GM18511 (cell line): ENCODE measurements at regions not wholly inside any gene's neighbourhood (a gene's known extent, or its start where the extent isn't known, plus 50 kb on each side); places are given as distances from the start of the nearest gene placed in this dataset.

Experiments used
- ATAC-seq: cut with Tn5 transposase; IDR thresholded peaks from one replicate; pipeline ENCODE4 v1.9.1; 2021; ENCODE audit warnings: mild to moderate bottlenecking, moderate library complexity; ENCODE audit not compliant: unreplicated experiment

DNA sequence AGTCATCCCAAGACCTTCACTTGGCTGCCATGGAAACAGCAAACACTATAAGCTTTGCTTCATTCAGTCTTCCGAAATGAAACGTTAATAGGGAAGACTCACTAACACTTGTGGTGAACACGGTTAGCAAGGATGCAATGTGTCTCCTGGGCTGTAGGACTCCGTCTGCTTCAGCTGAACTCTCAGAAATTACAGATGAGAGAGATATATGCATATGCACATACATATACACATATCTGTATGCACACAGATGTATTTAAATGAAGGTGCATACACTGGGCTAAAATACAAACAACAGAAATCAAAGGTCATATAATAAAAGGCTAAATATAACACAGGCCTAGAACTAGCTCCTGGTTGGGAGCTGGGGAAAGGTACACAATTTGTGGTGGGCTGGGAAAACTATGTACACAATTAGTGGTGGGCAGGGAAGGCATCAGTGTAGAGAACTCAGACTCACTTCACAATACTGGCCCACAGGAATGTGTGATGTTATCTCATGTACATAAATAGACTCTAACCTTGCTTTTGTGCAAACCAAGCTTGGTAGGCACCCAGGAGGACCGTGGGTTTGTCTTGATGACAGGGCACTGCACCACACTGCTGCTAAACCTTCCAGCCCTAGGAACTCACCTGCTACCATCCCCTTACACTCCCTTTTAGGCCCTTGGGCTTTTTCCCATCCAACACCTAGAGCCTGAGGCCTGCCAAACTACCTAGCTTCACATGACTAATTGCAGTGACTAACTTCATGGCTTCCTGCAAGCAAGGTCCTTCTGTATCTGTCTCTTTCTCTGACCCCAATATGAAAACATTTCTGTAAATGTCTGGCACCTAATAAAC lies 873.1 kb downstream of the NSUN3 start:
- no peak for ATAC-seq

DNA sequence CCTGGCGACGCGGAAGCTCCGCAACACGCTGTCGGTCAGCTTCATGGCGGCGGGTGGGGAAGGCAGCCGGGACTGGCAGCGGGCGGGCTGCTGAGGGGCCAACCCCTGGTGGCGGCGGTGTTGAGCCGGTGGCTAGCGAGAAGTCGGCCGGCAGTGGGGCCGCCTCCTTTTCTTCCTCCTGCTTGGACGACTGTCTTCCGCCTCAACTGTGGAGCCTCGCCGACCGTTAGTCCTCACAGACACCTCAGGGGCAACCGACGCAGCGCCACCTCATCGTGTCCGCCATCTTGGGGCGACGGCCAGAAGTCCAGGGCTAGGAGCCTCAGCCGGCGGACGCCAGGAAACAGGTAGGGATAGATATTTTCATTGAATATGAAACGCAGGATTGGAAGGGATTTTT lies 875.1 kb downstream of the NSUN3 start:
- ATAC-seq = no peak

DNA sequence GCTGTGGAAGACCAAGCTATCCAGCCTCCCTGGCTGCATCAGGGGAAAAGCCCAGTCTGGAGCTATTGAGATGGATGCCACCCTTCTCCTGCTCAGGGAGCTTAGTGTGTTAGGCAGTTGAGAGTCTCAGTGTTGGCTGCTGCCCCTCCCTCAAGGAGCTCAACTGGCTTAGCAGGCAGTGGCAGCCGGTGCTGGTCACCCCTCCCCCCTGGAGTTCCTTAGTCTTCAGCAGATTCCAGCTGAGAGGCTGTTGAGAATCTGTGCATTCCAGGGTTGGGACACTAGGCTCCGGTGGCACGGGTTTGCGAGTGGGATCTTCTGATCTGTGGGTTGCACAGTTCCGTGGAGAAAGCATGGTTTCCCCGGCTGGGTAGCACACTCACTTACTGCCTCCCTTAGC lies 883.8 kb downstream of the NSUN3 start:
- ATAC-seq = no peak

DNA sequence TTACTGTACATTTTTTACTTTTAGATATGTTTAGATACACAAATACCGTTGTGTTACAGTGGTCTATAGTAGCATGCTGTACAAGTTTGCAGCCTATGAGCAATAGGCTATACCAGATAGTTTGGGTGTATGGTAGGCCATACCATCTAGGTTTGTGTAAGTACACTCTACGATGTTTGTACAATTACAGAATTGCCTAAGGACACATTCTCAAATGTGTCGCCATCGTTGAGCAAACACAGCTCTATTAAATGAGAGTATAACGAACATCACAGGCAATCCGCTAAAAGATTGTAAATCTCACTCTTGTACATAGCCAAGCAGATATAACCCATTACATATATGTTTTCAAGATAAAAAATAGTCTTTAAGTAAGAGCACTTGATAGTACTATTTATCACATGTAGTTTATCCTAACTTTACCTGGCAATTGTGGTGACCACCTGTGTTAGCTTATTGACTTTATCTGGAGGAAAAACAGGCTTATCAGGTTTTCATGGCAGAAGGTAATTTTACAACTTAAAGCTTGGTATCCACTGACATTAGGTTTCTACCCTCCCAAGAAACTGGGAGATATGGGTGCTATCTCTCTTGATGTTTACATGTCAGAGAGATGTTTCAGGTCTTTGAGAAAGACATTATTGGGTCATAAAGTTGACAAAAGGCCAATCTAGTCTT lies 898.7 kb downstream of the NSUN3 start:
- ATAC-seq = no peak

DNA sequence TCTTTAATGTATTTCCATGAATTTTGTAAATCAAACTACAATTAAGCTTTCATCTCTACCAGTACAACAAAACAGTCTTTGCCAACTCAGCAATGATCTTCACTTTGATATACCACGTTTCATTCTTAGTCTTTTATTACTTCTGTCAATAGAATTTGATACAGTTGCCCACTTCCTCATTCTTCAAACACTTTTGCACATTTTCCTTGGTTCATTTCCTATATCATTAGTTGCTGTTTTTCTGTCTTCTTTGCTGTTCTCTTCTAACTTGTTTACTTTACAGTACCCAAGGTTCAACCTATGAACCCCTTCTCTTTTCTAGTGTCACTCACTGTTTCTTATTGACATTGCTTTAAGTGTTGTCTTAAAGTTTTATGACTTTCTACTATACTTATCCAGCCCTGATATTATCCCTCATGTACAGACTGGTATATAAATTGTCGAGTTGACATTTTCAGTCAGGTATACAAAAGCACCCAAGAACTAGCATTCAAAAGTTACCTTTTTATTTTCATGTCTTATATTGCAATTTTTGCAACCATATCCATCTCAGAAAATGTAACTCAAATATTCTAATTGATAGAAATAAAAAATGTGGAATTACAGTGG lies 903.1 kb downstream of the NSUN3 start:
- no peak for ATAC-seq

DNA sequence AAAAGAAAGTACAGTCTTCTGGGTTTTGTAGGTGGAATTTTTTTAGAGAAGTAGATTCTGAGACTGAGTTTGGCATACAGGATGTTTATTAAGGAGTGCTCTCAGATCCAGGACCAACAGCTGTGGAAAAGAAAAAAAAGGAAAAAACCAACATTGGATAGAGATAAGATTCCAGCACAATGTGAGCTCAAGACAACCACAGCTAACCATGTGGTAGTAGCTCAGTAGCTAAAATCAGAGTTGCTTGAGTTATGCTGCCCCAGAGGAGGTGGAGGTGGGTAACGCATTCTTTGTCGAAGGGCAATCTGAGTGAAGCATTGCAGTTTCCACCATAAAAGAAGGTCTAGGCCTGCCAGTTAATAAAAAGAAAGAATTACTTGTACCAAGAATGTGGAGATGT lies 904.3 kb downstream of the NSUN3 start:
- no peak for ATAC-seq

DNA sequence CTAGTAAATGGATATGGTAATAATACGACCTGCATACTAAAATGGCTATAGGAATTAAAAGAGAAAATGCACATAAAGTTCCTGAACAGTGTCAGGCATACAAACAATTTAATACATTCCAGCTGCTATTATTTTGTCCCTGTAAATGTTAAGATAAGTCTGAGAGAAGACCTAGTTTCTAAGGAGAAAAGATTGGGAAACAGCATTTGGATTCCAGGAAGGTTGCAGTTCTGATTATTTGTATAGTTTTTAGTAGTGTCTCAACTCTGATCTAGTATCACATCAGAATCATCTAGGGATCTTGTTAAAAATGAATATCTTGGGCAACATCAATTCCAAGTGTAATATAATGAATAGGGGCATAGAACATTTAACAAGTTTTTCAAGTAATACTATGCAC lies 905.7 kb downstream of the NSUN3 start:
- no peak for ATAC-seq

DNA sequence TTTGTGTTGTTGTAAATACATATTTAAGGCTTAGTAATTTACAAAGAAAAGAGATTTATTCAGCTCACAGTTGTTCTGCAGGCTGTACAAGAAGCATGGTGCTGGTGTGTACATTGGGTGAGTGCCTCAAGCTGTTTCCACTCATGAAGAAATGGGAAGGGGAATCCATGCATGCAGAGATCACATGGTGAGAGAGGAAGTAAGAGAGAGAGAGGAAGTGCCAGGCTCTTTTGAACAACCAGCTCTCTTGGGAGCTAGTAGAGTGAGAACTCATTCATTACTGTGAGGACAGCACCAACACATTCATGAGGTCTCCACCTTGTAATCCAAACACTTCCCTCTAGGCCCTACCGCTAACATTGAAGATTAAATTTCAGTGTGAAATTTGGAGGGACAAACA lies 909.2 kb downstream of the NSUN3 start:
- no peak for ATAC-seq

DNA sequence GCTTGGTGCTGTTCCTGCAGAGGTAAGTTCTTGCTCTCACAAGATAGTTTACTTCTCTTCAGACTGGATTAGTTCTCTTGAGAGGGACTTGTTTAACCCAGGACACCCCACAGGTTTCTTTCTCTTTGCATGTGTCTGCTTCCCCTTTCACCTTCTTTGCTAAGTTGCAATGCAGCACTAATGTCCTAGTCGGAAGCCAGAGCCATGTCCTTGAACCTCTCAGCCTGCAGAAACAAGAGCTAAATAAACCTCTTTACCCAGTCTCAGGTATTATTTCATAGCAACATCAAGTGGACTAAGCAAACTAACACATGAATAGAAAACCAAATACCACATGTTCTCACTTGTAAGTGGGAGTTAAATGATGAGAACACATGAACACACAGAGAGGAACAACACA lies 915.2 kb downstream of the NSUN3 start:
- no peak for ATAC-seq

DNA sequence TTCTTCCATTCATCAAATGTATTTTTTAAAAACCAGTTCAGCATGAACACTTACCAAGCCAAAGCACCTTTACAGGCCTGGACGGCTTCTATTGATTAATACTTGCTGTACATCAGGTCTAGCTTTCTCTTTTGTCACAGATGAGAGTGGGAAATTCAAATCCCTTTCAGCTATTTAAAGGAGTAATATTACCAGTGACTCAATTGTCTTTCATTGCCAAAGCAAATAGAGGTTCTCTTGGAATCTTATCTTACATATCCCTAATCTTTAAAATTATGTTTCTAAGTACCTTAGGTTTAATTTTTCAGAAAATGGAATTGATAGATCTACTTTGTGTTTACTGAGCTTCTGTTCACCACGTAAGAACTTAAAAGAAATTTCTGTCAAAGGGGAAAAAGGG lies 922.9 kb downstream of the NSUN3 start:
- no peak for ATAC-seq

DNA sequence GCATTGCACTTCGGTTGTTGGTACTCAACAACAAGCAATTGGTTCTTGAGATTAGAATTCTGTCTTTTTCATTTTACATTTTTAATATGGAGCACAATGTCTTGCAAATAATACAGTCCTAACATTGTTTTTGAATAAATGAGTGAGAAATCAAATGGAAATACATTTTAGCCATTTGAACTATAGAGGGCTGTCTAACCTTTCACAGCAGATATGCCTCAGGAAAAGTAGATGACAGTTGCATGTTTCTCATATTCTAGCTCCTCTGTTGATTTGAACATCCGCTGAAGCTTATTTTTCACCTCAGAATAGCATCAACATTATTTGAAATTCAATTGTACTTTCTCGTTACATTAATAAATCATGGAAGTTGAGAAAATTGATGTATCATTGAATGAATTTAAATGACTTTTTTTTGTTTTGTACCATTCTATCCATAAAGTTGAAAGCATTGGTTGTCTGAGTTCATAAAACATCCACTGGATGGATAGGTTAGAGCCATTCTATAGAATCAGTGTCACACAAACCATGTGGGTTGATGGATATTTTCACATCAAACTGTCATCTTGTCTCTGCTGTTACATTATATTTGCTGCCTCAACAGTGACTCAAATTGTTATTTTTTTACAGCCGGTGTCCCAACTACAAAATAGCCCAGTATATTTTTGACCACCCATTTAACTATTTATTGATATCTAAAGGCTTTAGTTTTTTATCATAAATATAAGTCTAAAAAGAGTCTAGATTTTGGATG lies 928.3 kb downstream of the NSUN3 start:
- ATAC-seq = no peak

DNA sequence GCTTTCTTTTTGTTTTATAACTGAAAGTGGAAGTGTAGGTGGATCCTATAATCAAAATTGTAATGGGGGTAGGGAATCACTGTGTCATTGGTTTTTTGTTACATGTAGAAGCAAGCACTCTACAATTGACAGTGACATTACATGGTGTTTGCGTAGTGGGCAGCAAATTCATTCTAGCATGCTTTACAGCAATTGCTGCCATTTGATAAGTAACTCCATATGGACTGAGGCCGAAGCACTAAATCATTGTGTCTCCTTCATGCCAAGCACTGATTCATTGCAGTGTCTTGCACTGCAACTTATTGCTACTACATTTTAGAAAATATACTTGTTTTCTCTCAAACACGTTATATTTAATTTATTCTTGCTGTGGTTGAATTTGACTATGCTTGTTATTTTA lies 933.9 kb downstream of the NSUN3 start:
- ATAC-seq = no peak

DNA sequence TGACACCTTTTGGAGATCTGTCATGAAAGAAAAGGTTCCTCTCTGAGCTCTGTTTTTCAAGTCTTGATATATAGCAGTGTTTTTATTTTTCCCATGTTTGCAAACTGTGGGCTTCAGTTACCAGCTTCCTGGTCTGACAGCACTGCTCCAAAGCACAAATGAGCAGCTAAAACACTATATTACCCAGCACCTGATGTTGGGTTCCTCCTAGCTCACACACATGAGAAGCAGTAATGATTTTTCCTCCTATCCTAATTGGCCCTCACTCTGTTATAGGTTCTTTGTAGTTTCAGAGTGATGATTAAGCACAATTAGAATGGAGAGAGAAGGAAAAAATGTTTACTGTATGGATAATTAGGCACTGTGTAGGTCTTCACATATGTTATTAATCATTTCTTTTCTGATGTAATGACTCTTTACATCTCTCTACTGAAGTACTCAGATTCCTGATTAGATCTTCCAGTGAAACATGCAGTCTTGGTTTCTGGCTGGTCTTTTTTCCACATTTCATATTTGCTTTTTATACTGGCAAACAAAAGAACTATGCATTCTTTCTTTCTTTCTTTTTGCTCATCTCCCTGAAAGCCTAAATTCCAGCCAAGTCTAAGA lies 939.7 kb downstream of the NSUN3 start:
- ATAC-seq = no peak

DNA sequence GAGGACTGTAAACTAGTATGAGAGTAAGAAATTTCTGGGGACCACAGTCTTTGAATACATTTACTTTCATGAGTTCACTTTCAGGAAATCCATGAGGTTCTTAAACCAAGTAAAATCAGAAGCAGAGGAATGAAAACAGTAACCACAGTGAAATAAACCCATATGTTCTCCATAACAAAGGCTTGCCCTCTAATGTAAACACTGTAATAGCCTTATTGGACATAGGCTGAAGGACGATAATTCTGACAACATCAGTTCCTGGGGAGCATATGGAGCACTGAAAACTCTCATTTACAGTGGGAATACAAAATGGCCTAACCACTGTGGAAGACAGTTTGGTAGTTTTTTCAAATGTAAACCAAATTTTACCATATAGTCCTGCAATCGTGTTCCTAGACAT lies 965.8 kb downstream of the NSUN3 start:
- no peak for ATAC-seq

DNA sequence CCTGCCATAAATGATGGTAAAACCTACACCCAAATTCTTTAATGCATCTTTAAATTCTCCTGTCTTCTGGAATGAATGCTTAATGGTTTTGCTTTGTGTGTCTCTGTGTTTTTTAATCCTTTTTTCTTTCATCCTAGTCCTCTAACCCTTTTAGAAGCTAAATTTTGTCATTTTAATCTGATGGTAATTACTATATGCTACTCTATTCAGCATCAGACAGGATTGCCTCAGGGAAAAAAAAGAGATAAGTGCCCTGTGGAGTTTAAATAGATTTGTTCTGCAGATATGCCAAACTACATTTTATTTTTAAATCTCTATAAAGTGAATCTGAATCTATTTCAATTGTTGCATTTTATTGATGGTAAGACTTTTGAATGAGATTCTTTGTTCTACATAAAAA lies 966.8 kb downstream of the NSUN3 start:
- ATAC-seq = no peak

DNA sequence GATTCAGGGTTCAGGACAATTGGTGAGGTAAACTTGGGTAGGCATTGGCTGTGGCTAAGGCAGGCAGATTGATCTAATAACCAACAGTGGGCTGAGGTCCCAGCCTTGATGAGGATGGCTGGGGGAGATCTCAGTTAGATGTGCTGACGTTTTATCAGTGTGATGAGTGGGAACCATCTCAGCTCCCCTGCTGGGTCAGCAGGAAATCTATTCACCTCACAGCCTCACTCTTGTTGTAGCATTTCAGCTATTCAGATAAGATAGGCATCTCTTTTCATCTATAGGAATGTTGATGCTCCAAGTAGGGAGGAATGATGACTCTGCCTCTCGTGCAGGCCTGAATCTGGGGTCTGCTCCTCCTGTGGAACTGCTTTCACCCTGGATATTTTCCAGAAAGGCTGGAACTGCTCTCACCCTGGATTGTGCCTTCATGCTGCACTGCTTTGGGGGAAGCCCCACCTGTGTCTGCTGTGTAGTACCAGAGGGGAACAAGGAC lies 973.7 kb downstream of the NSUN3 start:
- ATAC-seq = no peak

DNA sequence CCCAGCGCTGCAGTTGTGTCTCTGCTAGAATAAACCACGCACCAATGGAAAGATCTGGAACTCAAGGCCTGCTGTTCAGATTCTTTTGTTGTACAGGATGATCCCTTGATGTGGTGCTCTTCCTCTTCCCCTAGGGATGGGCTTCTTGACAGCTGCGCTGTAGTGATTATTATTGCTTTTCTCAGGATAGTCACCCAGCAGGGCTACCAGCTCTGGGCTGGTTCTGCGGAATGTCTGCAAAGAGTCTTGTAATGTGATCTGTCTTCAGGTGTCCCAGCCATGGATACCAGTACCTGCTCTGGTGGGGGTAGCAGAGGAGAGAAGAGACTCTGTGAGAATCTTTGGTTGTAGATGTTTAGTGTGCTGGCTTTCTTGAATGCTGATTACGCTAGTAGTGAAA lies 974.2 kb downstream of the NSUN3 start:
- no peak for ATAC-seq

DNA sequence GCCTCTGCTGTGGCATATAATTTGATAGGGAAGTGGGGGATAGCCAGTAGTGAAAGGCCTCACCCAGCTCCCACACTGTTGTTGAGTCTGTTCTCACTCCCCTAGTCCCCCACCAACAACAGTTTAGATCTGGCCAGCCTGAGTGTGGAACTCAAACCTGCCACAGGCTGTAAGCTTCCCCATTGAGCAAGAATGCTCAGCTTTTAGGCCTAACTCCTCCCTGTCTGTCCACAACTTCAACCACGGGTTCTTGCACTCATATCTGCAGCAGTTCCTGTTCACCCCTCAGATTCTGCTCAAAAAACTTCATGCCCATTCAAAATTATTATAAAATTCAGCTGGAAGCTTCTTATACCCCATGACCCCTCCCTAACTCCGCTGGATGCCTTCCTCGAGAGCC lies 975.1 kb downstream of the NSUN3 start:
- ATAC-seq = no peak

DNA sequence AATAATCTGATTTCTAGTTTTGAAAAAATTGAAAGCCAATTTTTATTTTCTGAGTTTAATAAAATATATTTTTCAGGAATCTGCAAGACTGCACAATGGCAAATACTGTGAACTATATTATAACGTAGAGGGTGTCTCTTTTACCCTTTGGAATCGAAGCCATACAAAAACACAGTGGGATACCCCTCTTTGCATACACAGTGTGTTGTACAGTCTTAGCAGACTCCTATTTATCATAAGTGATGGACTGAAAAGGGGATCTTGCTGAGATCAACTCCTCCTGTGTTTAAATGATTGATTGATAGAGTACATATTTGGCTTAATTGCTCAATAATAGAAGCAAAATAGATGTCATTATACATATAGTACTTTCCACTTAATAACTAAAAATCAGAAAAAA lies 981.2 kb downstream of the NSUN3 start:
- ATAC-seq = no peak

DNA sequence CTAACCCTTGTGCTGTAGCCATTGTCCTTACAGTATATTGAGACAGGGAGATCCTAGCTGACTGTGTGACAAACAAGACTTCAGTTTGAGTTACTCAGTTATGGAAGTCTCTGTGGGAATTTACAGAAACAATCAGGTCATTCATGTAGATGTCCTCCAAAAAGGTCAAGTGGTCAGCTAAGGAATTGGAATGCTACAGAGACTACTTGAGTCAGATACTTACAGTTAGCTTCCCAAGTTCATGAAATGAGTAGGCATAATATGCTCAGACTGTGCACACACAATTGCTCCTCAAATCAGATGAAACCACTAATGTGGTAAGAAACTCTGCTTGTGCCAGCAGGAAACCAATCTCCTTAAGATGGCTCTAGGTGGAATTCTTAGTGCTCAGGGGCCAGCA lies 985.7 kb downstream of the NSUN3 start:
- ATAC-seq = no peak

DNA sequence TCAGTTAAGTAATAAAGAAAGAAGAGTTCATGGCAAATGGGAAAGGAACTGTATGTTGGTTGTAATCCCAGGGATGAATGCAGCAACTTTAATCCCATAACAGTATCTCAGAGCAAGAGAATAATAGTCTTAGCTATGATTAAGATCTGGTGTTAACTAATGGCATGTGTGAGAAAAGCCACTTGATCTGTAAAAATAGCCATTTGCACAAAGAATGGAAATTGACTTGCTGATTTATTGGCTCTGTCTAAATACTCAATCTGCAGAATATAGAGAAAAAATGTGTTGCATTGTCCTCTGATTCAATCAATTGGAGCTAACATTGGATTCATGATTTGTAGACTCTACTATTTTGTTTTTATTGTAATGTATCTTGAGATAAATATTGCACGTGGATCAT lies 987.0 kb downstream of the NSUN3 start:
- no peak for ATAC-seq
